ENCODE measurements at regions not wholly inside any gene's neighbourhood (a gene's known extent, or its start where the extent isn't known, plus 50 kb on each side); places are given as distances from the start of the nearest gene placed in this dataset.
A peak's percentile ranks its signal among the peaks of the same experiment; 100 is the strongest.
"Not testable (repeated sequence)": the region's sequence is repeated elsewhere in the genome, so short reads cannot be mapped to it uniquely, and the experiment has no call there.

DNA sequence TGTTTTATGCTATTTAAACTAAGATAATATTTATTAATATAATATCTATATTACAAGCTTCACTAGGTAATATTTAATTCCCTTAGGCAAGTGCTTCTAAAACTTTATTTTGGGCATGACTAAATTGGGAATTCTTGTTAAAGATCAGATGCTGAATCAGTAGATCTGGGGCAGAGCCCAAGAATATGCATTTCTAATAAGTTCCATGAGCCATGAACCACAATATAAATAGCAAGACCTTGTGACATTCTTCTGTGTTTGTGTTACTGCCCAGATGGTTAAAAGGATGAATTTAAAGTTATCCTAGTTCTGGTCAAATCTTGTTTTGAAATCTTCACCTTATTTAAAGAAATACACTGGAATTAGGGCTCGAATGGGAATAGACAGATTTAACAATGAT, 258.4 kb upstream of the CACNA2D1 start:
- DNase-seq: no peak

GRCh38 chr7:82700741-82701140, 257.2 kb upstream of the CACNA2D1 start:
- no peak for DNase-seq

GRCh38 chr7:82699773-82700186, 256.2 kb upstream of the CACNA2D1 start:
- no peak for DNase-seq

- DNase-seq: no peak
These were observed 254.3 kb upstream of the CACNA2D1 start for GRCh38 chr7:82697897-82698296.

- DNase-seq: no peak
These were observed 253.1 kb upstream of the CACNA2D1 start for GRCh38 chr7:82696631-82697030.

GRCh38 chr7:82694022-82694421, 250.4 kb upstream of the CACNA2D1 start:
- DNase-seq: no peak

GRCh38 chr7:82690929-82691328, 247.4 kb upstream of the CACNA2D1 start:
- DNase-seq: no peak

GRCh38 chr7:82685214-82685613, 241.6 kb upstream of the CACNA2D1 start:
- no peak for DNase-seq

GRCh38 chr7:82678716-82679115, 235.1 kb upstream of the CACNA2D1 start:
- DNase-seq: no peak

- DNase-seq: no peak
These were observed 234.7 kb upstream of the CACNA2D1 start for GRCh38 chr7:82678259-82678658.

DNA sequence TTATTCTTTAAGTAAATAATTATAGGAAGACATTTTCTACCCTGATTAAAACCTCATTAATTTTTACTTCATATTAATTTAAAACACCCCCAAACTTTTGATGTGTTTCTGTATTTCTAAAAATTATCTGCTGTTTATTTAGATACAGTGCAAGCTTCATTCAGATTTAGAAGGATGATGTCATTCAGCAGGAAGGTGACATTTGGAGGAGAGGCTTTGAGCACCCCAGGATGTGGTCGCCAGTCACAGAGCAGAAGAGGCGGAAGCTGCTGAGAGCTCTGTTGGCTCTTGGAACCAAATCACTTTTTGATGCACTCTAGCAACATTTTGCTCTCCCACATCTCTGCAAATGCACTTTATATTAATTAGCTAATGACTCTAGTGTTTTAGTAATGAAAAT, 233.9 kb upstream of the CACNA2D1 start:
- DNase-seq: peak; percentile 49

DNA sequence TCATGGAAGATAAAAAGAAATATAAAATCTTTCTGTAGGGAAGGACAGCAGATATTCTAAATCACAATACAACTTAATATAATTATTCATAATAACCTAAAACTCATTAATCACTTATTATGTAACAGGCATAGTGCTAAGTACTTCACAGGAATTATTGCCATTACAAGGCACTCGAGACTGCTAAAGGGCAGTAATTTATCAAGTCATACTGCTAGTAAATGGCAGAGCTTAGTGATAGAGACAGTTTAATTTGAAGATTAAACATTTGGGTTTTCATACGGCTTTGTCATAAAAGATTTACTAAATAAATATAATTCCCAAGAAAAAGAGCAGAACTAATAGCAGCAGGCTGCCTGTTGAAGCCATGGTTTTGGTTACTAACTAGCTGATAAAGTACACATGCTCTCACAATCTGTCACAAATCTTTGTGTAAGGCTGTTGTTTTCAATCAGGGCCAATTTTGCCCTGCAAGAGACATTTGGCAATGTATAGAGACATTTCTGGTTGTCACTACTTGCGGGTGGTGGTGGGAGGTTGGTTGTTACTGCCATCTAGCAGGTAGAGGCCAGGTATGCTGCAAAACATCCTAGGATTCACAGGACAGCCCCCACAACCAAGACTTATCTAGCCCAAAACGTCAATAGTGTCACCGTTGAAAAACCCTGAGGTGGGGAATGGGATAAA, 233.3 kb upstream of the CACNA2D1 start:
- no peak for DNase-seq

GRCh38 chr7:82675396-82675795, 231.8 kb upstream of the CACNA2D1 start:
- no peak for DNase-seq

GRCh38 chr7:82674268-82674667, 230.7 kb upstream of the CACNA2D1 start:
- DNase-seq: no peak

- DNase-seq: no peak
These were observed 228.5 kb upstream of the CACNA2D1 start for GRCh38 chr7:82672078-82672477.

GRCh38 chr7:82669141-82669540, 225.6 kb upstream of the CACNA2D1 start:
- DNase-seq: no peak

DNA sequence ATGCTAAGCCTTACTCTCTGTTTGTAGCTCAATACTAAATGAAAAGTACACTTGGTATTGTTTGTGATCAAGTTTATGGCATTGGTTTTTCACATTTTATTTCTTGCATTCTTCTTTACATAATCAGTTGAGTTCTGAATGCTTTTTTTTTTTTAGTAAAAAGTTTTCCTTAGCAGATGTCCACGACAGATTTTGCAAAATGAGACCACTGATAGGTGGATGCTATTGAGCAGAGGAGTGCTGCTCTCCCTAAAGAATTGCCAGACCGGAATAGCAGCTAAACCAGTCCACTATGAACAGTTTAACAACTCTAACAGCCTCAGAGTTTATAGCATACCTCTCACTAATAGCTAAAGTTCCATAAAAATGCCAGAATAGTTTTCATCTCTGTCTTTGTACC, 225.1 kb upstream of the CACNA2D1 start:
- DNase-seq: no peak

DNA sequence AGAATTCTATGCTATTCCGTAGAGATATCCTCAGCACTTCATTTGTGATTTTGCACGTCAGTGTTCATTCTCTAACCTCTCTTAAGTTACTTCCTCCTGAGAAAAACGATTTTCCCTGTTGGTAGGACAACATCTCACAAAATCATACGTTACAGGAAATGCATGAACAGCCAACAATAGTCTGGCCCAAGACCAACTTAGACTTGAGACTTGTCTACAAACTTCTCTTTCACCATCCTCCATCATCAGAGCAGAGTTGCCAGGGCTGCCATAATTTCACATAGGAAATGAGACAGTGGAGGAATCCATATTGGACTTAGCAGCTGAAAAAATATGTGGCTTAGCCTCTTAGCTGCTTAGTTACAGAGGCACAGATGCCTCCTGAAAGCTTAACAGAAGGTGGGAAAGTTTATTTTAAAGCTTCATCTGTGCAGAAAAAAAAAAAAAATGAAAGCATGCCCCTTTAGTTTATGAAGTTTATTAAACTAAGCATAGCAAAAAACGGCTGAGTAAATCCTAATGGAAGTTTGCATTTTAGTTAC, 222.5 kb upstream of the CACNA2D1 start:
- DNase-seq: no peak

- DNase-seq: no peak
These were observed 212.4 kb upstream of the CACNA2D1 start for GRCh38 chr7:82655965-82656364.

DNA sequence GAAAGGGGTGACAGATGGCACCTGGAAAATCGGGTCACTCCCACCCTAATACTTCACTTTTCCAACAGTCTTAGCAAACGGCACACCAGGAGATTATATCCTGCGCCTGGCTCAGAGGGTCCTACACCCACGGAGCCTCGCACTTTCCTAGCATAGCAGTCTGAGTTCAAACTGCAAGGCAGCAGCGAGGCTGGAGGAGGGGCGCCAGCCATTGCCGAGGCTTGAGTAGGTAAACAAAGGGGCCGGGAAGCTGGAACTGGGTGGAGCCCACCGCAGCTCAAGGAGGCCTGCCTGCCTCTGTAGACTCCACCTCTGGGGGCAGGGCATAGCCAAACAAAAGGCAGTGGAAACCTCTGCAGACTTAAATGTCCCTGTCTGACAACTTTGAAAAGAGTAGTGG, 206.5 kb upstream of the CACNA2D1 start:
- DNase-seq: not testable (repeated sequence)

DNA sequence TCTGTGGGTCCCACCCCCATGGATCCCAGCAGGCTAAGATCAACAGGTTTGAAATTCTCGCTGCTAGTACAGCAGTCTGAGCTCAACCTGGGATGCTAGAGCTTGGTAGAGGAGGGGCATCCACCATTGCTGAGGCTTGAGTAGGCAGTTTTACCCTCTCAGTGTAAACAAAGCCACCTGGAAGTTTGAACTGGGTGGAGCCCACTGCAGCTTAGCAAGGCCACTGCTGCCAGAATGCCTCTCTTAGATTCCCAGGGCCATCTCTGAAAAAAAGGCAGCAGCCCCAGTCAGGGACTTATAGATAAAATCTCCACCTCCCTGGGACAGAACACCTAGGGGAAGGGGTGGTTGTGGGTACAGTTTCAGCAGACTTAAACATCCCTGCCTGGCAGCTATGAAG, 190.0 kb upstream of the CACNA2D1 start:
- no peak for DNase-seq

DNA sequence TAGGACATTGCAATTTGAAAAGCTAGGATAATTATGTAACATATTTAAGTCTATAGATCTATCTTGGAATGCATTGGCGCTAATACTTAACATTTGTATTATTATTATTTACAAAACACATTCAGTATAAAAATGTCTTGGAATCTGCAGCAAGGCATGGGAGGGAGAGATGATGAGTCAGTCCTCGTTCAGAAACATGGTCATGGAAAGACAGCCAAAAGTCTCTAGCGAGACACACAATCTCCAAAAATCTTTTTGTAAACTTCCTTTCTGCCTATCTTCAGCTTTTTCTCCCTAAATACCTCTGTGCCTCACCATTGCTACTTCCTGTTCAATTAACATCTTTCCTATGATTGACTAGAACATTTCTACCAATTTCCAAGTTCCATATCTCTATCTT, 188.4 kb upstream of the CACNA2D1 start:
- DNase-seq: no peak

DNA sequence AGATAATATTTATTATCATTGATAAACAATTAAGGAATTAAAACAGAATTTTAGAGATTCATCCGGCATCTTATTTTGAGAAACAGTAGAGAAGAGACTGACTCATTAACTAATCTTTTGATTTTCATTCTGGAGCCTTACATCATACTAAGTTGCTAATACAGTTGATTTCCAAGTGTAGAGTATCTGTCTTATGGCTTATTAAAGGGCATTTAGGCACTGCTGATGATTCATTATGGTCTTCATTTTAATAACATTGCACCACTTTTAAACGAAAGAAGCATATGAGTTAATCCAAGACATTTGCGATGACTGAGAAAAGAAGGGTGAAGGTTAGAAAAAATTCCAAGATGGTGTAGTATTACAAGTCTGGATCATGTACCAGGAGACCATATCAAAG, 186.0 kb upstream of the CACNA2D1 start:
- DNase-seq: no peak

DNA sequence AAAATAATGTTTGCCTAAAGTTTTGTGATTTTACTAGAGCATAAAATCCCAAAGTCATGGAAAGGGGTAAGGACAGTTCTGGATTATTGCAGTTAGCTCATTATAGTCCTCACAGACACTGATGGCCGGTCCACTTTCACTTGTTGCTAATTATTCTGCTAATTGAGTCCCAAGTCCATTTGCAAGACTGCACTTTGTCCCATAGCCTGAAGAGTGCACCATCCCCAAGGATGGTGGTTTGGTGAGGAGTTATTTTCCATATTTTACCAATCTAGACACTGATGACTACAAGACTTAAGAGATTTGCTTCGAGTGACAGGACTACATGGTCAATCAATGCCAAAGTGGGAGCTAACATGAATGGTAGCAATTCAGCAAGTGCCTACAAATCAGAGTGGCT, 181.8 kb upstream of the CACNA2D1 start:
- DNase-seq: no peak

DNA sequence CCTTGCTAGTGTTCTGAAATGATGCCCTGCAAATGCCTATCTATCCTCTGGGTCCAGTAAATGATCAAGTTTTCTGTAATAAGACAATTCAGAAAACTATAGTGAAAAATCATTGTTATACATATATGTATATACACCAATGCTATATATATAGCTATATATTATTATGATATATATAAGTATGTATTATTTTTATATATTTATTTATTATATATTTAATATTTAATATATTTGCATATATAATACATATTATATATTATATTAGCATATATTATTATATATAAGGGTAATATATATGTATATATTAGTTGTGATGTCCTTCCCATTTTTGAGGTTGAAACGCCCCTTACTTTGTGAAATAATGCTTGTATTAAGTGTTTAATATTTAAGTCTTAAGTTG, 181.4 kb upstream of the CACNA2D1 start:
- no peak for DNase-seq
